HG02840 (cell line): ENCODE measurements at regions not wholly inside any gene's neighbourhood (a gene's known extent, or its start where the extent isn't known, plus 50 kb on each side); places are given as distances from the start of the nearest gene placed in this dataset.

Source experiments
- ATAC-seq: cut with Tn5 transposase; IDR thresholded peaks from one replicate; pipeline ENCODE4 v1.9.1; 2021; ENCODE audit warnings: mild to moderate bottlenecking, moderate library complexity, moderate number of reproducible peaks; ENCODE audit not compliant: unreplicated experiment, low FRiP score

- no peak for ATAC-seq
Observed at GRCh38 chr3:159926573-159926972, 62.1 kb upstream of the IL12A start.

GRCh38 chr3:159928071-159928491 is 60.6 kb upstream of the IL12A start:
- no peak for ATAC-seq

GRCh38 chr3:159928666-159929065 is 60.0 kb upstream of the IL12A start:
- ATAC-seq: no peak

- peak; percentile 63 for ATAC-seq
Observed at GRCh38 chr3:159929171-159930141, 59.2 kb upstream of the IL12A start.

- no peak for ATAC-seq
Observed at GRCh38 chr3:159934216-159934615, 54.4 kb upstream of the IL12A start.

- ATAC-seq: no peak
Observed at GRCh38 chr3:159936541-159936940, 52.1 kb upstream of the IL12A start.

DNA sequence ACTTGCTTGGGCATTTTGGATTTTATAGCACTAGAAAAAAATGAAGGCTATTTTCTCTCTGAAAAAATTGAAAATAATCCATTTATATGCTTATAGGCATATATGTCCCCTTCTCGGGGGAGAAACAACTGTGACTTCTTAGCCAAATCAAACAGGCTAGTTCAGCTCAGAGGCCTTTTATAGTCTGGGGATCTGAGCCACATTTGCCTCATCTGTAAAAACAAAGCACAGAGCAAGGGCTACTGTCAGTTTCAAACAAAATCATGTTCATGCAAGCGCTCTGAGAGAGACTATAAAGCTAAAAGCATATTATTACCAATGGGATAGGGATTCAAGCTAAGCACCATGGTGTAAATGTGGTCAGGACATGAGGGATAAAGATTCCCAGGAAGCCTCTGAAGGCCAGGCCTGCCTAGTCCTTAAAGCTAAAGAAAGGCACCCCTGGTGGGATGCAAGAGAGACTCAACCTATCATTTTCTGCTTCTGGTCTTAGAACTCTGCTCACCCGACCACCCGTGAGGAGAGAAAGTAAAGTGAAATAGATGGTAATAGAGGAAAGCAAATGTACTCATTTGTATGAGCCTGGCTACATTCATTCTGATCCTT is 51.0 kb upstream of the IL12A start:
- ATAC-seq: no peak

DNA sequence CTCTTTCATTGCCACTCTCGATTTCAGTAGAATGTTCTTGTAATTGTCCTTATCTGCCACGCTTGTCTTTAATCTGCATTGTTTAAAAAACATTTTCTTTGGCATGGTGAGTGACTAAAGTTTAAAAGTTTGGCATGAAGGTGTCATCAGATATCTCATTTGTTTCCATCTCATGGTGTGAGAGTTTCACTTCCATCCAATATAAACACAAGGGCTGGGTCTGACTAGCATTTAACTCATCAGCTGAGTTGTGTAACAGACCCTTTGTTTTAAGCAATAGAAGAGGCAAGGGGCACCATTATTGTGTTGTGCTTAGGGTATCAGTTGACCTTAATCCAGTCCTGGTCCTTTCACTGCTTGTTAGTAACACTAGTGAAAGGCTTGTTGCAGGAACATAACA is 49.9 kb upstream of the IL12A start:
- no peak for ATAC-seq
